Tibial nerve (tissue), 4 donors: ENCODE measurements at regions not wholly inside any gene's neighbourhood (a gene's known extent, or its start where the extent isn't known, plus 50 kb on each side); places are given as distances from the start of the nearest gene placed in this dataset.

Source experiments
- DNase-seq, 2 donors: peaks; one replicate each; pipeline ENCODE4 v3.0.0-alpha.2; 2019; ENCODE audit warnings: low spot score in 2 of 2
- H3K27ac ChIP-seq, 4 donors: fragments of 200-600 bp; sonication (generic) in 3 of 4; one replicate each; pipeline ENCODE4 v1.5.1; 2017 to 2019; ENCODE audit warnings: mild to moderate bottlenecking in 1 of 4
- H3K27me3 ChIP-seq, 2 donors: fragments of 200-600 bp; sonication (generic) in 1 of 2; one replicate each; pipeline versions ENCODE4 v1.5.1 to v1.6.0; 2017 to 2019
- H3K36me3 ChIP-seq, 3 donors: fragments of 200-600 bp; sonication (generic); one replicate each; pipeline ENCODE4 v1.5.1; 2018 to 2019
- H3K4me1 ChIP-seq, 4 donors: fragments of 200-600 bp; sonication (generic) in 3 of 4; one replicate each; pipeline ENCODE4 v1.5.1; 2017 to 2019
- H3K4me3 ChIP-seq, 4 donors: fragments of 200-600 bp; sonication (generic) in 3 of 4; one replicate each; pipeline ENCODE4 v1.5.1; 2017 to 2019; ENCODE audit warnings: mild to moderate bottlenecking in 1 of 4, moderate library complexity in 1 of 4
- H3K9me3 ChIP-seq, 4 donors: fragments of 200-600 bp; sonication (generic) in 3 of 4; one replicate each; pipeline ENCODE4 v1.5.1; 2017 to 2019
- CTCF ChIP-seq, 5 experiments: fragments of 200-600 bp in 3 of 5; fragments of 450-650 bp in 2 of 5; sonication (generic) in 3 of 5; IDR thresholded peaks; one replicate each; pipeline ENCODE4 v1.5.1; 2016 to 2019; ENCODE audit warnings: antibody characterized with exemption in 5 of 5, mild to moderate bottlenecking in 3 of 5, moderate library complexity in 2 of 5
- EP300 ChIP-seq, 2 donors: sonication (generic); formaldehyde crosslinking; IDR thresholded peaks; one replicate each; pipeline ENCODE4 v1.6.1; 2017; ENCODE audit warnings: antibody characterized with exemption in 2 of 2, mild to moderate bottlenecking in 1 of 2
- POLR2A ChIP-seq, 2 donors: fragments of 450-650 bp; IDR thresholded peaks; one replicate each; pipeline ENCODE4 v1.6.1; 2017; ENCODE audit warnings: antibody characterized with exemption in 2 of 2, mild to moderate bottlenecking in 2 of 2, moderate library complexity in 2 of 2
- WGBS, 2 donors: methylation state at CpG; one replicate each; pipeline ENCODE4 v1.1.5; 2018; 5-methylcytosine and 5-hydroxymethylcytosine counted together

GRCh38 chr14:80055226-80055625, 156.1 kb downstream of the DIO2 start:
- Histone ChIP-seq H3K27me3 (no peaks in the 10 kb centered on the region), H3K9me3 (peaks cover 0 to 15% (median 4%) of the 10 kb centered on the region in 4 donors), H3K36me3 (no peaks in the 10 kb centered on the region), H3K4me3 (no peak overlapping the region), H3K4me1 (peaks cover 0 to 10% (median 0%) of the 10 kb centered on the region in 4 donors), H3K27ac (no peak overlapping the region)
- no peak for TF ChIP-seq CTCF (IDR thresholded peaks at IDR 0.05)
- no peak for TF ChIP-seq POLR2A (IDR thresholded peaks at IDR 0.05)
- TF ChIP-seq EP300 (IDR thresholded peaks at IDR 0.05) = no peak
- WGBS, 2 donors = 65 to 67% methylated on average over 1 of the region's 1 CpG
- DNase-seq = no peak

- WGBS, 2 donors = 84 to 87% methylated on average over 3 of the region's 3 CpGs
- peaks cover 0 to 15% (median 4%) of the 10 kb centered on the region in 4 donors for H3K9me3 ChIP-seq
- peaks cover 0 to 10% (median 0%) of the 10 kb centered on the region in 4 donors for H3K4me1 ChIP-seq
- H3K36me3 ChIP-seq = no peaks in the 10 kb centered on the region
- TF ChIP-seq EP300 (IDR thresholded peaks at IDR 0.05) = no peak
- TF ChIP-seq POLR2A (IDR thresholded peaks at IDR 0.05) = no peak
- no peak for TF ChIP-seq CTCF (IDR thresholded peaks at IDR 0.05)
- H3K4me3 ChIP-seq = no peak overlapping the region
- DNase-seq = no peak
- H3K27me3 ChIP-seq = no peaks in the 10 kb centered on the region
- no peak overlapping the region for H3K27ac ChIP-seq
Measured at GRCh38 chr14:80054020-80054419, 157.3 kb downstream of the DIO2 start.

- TF ChIP-seq EP300 (IDR thresholded peaks at IDR 0.05) (no peak), CTCF (IDR thresholded peaks at IDR 0.05) (no peak), POLR2A (IDR thresholded peaks at IDR 0.05) (no peak)
- WGBS, 2 donors = 88 to 90% methylated on average over 2 of the region's 2 CpGs
- no peak for DNase-seq
- H3K9me3 ChIP-seq = peaks cover 0 to 15% (median 4%) of the 10 kb centered on the region in 4 donors
- no peaks in the 10 kb centered on the region for H3K4me1 ChIP-seq
- no peak overlapping the region for H3K4me3 ChIP-seq
- no peak overlapping the region for H3K27ac ChIP-seq
- no peaks in the 10 kb centered on the region for H3K27me3 ChIP-seq
- H3K36me3 ChIP-seq = no peaks in the 10 kb centered on the region
Measured at GRCh38 chr14:80049055-80049454, 162.2 kb downstream of the DIO2 start.

GRCh38 chr14:80047761-80048160, 163.5 kb downstream of the DIO2 start:
- TF ChIP-seq EP300 (IDR thresholded peaks at IDR 0.05) (no peak), POLR2A (IDR thresholded peaks at IDR 0.05) (no peak), CTCF (IDR thresholded peaks at IDR 0.05) (no peak)
- H3K36me3 ChIP-seq = no peaks in the 10 kb centered on the region
- peaks cover 0 to 13% (median 4%) of the 10 kb centered on the region in 4 donors for H3K9me3 ChIP-seq
- 62 to 71% methylated on average over 3 of the region's 3 CpGs for WGBS, 2 donors
- H3K4me1 ChIP-seq = no peaks in the 10 kb centered on the region
- no peak overlapping the region for H3K27ac ChIP-seq
- no peaks in the 10 kb centered on the region for H3K27me3 ChIP-seq
- DNase-seq = no peak
- H3K4me3 ChIP-seq = no peak overlapping the region

GRCh38 chr14:80037349-80037748, 174.0 kb downstream of the DIO2 start:
- WGBS, 2 donors = 86 to 88% methylated on average over 2 of the region's 2 CpGs
- H3K36me3 ChIP-seq = no peaks in the 10 kb centered on the region
- no peak for DNase-seq
- H3K27ac ChIP-seq = no peak overlapping the region
- no peak overlapping the region for H3K4me3 ChIP-seq
- no peaks in the 10 kb centered on the region for H3K27me3 ChIP-seq
- TF ChIP-seq POLR2A (IDR thresholded peaks at IDR 0.05) = no peak
- TF ChIP-seq EP300 (IDR thresholded peaks at IDR 0.05) = no peak
- no peak for TF ChIP-seq CTCF (IDR thresholded peaks at IDR 0.05)
- no peaks in the 10 kb centered on the region for H3K4me1 ChIP-seq
- H3K9me3 ChIP-seq = peaks cover 0 to 6% (median 0%) of the 10 kb centered on the region in 4 donors
